GM21360 (cell line): ENCODE measurements at regions not wholly inside any gene's neighbourhood (a gene's known extent, or its start where the extent isn't known, plus 50 kb on each side); places are given as distances from the start of the nearest gene placed in this dataset.

Source experiments
- ATAC-seq: cut with Tn5 transposase; IDR thresholded peaks from one replicate; pipeline ENCODE4 v1.9.1; 2021; ENCODE audit warnings: mild to moderate bottlenecking, moderate library complexity; ENCODE audit not compliant: unreplicated experiment

GRCh38 chr9:116055536-116055935 lies 98.1 kb upstream of the PAPPA start:
- no peak for ATAC-seq

- no peak for ATAC-seq
These were observed 96.2 kb upstream of the PAPPA start for GRCh38 chr9:116057371-116057770.

DNA sequence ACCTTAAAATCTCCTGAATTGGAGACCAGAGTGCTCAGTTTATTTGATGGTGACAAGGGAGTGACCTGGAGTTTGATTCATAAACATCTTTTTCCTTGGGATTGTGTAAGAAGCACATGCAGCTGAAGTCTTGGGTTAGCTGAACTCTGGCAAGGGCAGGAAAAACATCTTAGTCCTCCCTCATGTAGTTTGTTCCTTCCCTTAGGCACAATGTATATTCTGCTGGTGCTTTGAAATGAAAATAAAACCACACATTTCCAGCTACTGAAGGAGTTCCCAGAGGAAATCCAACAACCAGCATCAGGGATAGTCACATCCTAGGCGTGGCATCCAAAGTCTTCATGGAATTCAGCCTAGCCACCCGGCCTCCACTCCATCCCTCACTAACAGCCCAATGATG lies 95.2 kb upstream of the PAPPA start:
- no peak for ATAC-seq

DNA sequence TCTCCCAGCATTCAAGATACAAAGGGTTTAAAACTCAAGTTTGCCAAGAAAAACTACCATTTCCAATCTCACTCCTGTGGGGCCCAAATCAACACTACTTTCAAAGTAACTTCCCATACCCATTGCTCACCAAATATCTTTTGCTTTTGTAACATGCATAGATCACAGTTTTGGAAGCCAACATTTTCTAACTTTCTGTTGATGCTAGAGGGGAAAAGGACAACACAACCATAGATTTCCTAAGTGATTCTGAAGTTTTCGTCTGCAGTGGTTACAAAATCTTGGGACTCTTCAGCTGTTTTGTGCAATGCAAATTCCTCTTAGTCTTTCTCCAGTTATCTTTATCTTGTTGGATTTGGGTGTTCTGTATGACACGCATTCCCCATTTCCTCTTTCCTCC lies 94.1 kb upstream of the PAPPA start:
- ATAC-seq = no peak

DNA sequence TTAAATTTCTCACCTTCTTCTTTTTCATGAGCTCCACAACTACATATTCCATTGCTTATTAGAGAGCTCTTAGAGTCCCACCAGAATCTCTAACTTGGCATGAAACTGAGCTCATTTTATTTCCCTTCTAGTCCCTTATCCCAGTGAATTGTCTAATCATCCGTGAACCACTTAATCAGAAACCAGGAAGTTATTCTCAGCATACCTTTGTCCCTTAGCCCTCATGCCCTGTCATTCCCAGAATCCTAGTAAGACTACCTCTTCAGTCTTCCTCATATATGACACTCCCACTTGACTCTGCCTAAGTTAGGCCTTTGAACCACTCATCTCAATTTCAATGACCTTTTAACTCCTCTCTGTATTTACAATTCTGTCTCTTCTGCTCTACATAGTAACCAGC lies 93.0 kb upstream of the PAPPA start:
- no peak for ATAC-seq

DNA sequence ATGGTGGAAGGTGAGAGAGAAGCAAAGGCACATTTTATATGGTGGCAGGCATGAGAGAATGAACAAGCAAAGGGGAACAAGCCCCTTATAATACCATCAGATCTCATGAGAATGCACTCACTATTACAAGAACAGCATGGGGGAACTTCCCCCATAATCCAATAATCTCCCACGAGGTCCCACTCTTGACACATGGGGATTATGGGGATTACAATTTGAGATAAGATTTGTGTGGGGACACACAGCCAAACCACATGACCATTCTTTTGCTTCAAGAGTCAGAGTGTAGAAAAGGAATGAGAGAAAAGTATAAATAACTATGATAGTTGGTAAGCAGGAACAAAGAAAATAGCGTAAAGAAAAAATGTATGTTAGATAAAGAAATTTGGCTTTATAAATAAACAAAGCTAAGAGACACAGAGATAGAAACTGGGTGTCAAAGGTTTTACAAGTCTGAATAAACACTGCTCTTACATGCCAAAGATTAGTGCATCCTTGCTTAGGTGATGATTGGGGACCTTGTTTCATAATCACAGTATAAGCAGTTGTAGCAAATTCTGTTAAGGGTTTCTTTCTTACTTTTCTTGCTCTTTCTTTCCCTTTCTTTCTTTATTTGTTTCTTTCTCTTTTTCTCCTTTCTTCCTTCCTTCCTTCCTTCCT lies 91.9 kb upstream of the PAPPA start:
- no peak for ATAC-seq

GRCh38 chr9:116062206-116062550 lies 91.4 kb upstream of the PAPPA start:
- ATAC-seq = no peak

DNA sequence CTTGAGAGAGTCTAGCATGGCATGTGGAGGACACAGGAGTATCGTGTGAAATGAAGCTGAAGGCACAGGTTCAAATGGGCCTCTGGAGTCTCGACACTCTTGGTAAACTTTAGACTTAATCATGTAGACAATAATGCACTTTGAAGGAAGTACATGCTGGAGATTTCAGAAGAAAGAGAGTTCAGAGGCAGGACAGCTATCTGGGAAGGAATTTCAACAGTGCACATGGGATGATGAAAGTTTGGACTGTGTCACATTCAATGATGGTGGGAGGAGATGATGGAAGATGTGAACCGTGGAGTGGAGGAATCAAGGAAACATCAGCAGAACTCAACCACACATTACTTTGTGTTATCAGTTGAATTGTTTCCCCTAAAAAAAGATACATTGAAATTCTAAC lies 88.6 kb upstream of the PAPPA start:
- no peak for ATAC-seq

GRCh38 chr9:116066221-116066620 lies 87.4 kb upstream of the PAPPA start:
- ATAC-seq = no peak

DNA sequence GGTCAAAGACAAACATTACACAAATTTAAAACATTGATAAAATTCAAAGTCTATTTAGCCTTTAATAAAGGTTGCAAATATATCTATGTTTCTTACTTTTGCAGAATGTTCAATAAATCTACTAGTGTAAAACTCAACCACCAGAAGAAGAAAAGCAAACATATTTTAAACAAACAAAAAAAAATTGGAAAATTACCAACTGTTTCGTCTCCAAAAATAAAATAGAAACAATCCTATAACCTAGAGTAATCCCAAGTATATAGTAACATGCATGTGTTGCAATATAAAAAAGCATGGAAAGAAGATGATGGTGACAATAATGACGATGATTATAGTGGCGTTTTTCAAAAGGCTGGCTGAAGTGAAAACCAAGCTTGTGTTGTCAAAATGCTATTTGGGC lies 86.0 kb upstream of the PAPPA start:
- no peak for ATAC-seq

DNA sequence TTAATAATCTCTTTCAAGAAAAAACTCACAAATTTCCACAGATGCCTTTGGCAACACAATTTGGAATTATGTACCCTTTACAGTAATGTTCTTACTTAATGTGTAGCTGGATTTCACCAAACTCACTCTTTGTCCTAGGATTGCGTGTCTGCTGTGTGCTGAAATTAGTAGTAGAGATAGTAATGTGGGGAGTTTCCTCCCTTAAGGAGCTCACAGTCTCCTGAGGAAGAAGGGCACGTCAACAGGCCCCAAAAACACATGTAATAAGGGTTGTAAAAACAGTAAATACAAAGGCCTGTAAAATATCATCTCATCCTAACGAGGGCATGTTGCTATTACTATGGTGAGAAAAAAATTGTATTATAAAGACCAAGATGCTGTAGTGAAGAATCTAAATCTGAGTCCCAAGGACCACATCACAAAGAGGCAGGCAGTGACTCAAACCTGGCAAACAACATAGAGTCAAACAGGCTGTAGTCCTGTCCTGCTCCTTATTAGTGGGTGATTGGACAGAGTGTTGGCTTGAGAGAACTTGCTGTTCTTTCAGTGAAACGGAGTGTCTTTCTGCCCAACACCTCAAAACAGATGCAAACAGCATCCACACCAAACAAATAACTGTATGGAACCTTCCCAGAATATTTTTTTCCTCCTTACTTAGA lies 83.2 kb upstream of the PAPPA start:
- ATAC-seq = no peak

DNA sequence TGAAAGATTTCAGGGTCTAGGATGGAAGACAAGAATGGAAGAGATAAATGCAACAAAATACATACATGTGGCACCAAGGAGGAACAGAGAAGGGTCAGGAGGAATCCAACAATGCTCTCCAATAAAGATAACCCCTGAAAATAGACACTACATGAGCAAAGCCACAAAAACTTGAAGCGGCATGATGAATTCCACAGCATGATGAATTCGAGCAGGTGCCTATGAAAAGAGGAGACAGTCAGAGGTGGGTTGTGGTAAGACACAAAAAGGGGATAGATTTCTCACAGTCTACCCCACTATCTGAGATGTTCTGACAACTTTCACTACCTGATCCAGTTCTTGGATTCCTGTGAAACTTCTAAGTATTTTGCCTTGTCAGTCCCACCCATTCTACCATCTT lies 81.5 kb upstream of the PAPPA start:
- ATAC-seq = no peak

GRCh38 chr9:116073826-116074225 lies 79.8 kb upstream of the PAPPA start:
- no peak for ATAC-seq

DNA sequence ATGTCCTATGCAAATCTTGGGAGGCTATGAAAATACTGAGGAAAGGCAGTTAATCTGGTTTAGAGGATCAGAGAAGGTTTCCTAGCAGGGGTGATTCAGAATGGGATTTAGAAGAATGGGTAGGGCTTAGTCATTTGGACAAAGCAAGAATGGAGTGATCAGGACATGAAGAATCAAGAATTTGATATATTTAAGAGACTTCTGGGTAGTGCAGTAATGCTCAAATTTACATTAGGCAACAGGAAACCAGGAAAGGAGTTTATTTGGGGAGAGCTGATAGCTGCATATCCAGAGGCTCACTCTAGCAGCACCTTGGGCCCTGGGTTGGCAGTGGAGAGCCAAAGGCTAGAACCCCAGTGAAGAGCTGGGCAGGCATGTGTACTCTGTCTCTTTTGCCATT lies 78.9 kb upstream of the PAPPA start:
- no peak for ATAC-seq

DNA sequence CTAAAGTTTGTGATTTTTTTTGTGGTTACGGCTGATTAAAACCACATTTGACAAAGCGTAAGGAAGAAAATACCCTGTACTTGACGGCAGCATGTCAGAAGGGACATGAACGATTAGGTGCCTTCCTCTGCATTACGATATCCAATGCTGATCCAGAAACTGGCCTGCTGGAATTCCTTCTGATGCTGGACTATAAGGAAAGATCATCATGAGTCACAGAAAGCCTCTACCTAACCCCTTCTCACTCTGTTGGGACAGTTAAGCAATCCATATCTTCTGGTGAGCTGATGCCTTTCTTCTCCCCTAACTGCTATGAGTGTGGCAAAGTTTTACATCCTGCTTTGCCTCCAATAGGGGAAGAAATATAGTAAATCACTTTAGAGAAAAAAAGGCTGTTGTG lies 78.4 kb upstream of the PAPPA start:
- ATAC-seq = no peak

GRCh38 chr9:116078640-116079039 lies 75.0 kb upstream of the PAPPA start:
- no peak for ATAC-seq

DNA sequence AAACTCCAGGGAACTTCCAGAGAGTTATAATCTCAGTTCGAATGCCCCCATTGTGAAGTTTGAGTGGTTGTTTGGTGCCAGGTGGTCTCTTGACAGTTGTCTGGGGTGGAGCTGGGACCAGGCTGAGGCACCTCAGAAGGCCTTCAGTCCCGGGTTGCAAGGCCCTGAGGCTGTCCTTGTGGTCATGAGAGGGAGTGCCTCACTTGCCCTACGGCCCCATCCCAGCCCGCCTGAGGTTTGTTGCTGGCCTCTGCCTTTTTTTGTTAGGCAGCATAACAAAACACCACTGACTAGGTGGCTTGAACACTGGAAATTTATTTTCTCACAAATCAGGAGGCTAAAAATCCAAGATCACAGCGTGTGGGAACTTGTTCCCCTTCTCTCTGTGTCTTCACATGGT lies 73.0 kb upstream of the PAPPA start:
- no peak for ATAC-seq

DNA sequence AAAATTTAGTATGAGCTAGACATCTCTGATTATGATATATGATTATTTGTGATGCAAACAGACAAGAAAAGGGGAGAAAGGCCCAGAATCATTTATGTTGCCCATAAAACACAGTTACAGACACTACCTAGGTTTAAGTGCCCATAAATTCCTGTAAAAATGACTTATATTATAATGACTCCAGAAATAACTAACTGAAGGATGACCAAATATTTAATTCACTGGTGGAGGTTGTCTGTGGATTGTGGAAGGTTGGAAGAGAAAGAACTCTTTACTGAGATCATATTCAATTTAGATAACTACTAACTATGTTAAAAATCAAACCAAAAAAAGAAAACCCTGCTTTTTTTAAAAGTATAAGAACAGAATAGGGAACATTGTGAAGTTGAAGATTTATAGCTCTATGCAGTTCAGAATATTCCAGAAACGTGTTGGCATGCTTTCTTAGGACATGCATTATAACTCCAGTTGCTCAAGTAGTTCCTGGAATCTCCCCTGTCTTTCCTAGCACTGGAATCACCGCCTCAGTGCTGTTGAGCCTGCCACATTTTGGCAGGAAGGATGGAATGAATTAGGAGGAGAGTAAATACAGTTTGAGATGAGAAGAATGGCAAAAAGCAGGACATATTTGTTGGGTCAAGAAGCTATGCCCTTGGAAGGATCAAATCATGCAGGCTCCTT lies 72.0 kb upstream of the PAPPA start:
- no peak for ATAC-seq

DNA sequence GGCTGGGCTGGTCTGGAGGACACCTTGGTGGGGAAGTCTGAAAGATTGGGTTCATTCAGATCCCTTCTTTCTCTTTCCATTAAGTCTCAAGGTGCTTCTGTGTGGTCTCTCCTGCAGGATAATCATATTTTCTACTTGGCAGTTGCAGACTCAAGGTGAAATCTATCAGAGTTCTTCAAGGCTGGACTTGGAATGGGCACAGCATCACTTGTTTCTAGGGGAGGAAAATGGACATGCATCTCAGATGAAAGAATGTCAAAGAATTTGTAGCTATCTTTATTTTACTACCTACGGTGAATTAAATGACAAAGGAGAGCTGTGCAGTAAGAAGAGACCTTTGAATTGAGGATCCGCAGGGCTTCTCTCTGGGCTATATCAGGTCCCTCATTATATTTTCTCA lies 69.8 kb upstream of the PAPPA start:
- no peak for ATAC-seq

- no peak for ATAC-seq
These were observed 69.1 kb upstream of the PAPPA start for GRCh38 chr9:116084497-116084896.

- ATAC-seq = no peak
These were observed 66.3 kb upstream of the PAPPA start for GRCh38 chr9:116087246-116087645.

DNA sequence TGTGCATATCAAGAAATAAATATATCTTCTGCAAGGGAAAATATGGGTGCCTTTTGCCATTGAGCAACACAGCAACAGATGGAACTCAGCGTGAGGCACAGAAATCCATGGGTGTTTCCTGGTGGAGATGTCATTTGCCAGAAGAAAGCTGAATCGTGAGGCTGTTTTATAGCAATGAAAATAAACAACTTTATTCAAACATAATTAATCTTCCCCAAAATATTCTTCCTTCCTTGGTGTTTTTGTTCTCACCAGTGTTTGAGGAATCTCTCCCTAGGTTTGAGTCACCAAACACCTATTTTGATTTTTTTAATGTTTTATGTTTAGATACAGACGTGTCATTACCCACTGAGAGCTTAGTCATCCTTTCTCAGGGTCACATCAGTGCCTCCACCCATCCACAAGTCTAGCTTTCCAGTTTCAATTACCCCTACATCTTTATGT lies 65.8 kb upstream of the PAPPA start:
- ATAC-seq = no peak
